ENCODE measurements at regions not wholly inside any gene's neighbourhood (a gene's known extent, or its start where the extent isn't known, plus 50 kb on each side); places are given as distances from the start of the nearest gene placed in this dataset.

GRCh38 chr18:60911504-60911903 is 421.7 kb upstream of the CDH20 start:
- CTCF ChIA-PET = no interaction called here
- intact Hi-C loops (cut with micrococcal nuclease) = no loop called here
- ATAC-seq (ENCODE audit: low read depth) = no peak
- no peak overlapping the region for H3K23ac ChIP-seq (ENCODE audit: low read depth, low read length)
- no peak overlapping the region for H3K9ac ChIP-seq (ENCODE audit: low read depth, low read length)
- no peak overlapping the region for H3K56ac ChIP-seq (ENCODE audit: extremely low read depth, insufficient read depth, low read length)
- H2BK15ac ChIP-seq (ENCODE audit: low read depth, low read length) = no peak overlapping the region
- H4K91ac ChIP-seq (ENCODE audit: insufficient read depth, low read depth, low read length) = no peak overlapping the region
- no peaks in the 10 kb centered on the region for H3K27me3 ChIP-seq (ENCODE audit: control insufficient read depth, insufficient read depth, low read length)
- no peak overlapping the region for H2BK5ac ChIP-seq (ENCODE audit: low read depth, low read length, poor library complexity, severe bottlenecking)
- H2BK120ac ChIP-seq (ENCODE audit: low read depth, low read length) = no peak overlapping the region
- H2BK20ac ChIP-seq (ENCODE audit: low read depth, low read length) = no peak overlapping the region
- no TSS peak for BruUV-seq (replicated peaks)
- POLR2A ChIA-PET (ENCODE audit: unreplicated experiment) = no interaction called here
- H3K4me3 ChIP-seq (ENCODE audit: insufficient read depth, low read depth, low read length) = no peak overlapping the region
- no peak overlapping the region for H3K4ac ChIP-seq (ENCODE audit: low read depth, low read length)
- H2AFZ ChIP-seq (replicated peaks; ENCODE audit: low read length, poor library complexity) = no peak overlapping the region
- no peak overlapping the region for H4K5ac ChIP-seq (ENCODE audit: low read depth, low read length)
- no peak overlapping the region for H3K14ac ChIP-seq (replicated peaks; ENCODE audit: low read depth, low read length)
- WGBS, 2 experiments (ENCODE audit: extremely low coverage in 2 of 2, insufficient read length in 1 of 2) = no CpG with 5 or more reads among the region's 2 CpGs
- TF ChIP-seq RAD21 (IDR thresholded peaks at IDR 0.05; ENCODE audit: low read length) (no peak), CTCF (conservative IDR thresholded peaks at IDR 0.05; ENCODE audit: low read depth, low read length) (no peak), FOS (IDR thresholded peaks at IDR 0.05; ENCODE audit: low read depth, low read length) (no peak), RCOR1 (IDR thresholded peaks at IDR 0.05; ENCODE audit: insufficient replicate concordance, low read length) (no peak), MXI1 (IDR thresholded peaks at IDR 0.05; ENCODE audit: borderline replicate concordance, low read depth, low read length) (no peak), USF2 (IDR thresholded peaks at IDR 0.05; ENCODE audit: low read depth, low read length) (no peak), POLR2A (IDR thresholded peaks at IDR 0.05; ENCODE audit: low read depth, low read length) (no peak), CEBPB (IDR thresholded peaks at IDR 0.05; ENCODE audit: low read depth, low read length) (no peak)
- no peaks in the 10 kb centered on the region for H3K79me1 ChIP-seq (ENCODE audit: low read depth in 1 of 2, low read length in 2 of 2)
- no peaks in the 10 kb centered on the region for H4K20me1 ChIP-seq (ENCODE audit: insufficient read depth, low read length)
- no peaks in the 10 kb centered on the region for H3K36me3 ChIP-seq (ENCODE audit: control insufficient read depth, insufficient read depth, low read length)
- no peak overlapping the region for H2AK5ac ChIP-seq (ENCODE audit: low read depth, low read length)
- H3K4me2 ChIP-seq (ENCODE audit: low read depth, low read length) = no peak overlapping the region
- dilution Hi-C loops (cut with HindIII; ENCODE audit: low sequenced_read_pairs, unreplicated experiment) = no loop called here
- H3K9me1 ChIP-seq (ENCODE audit: insufficient read depth, low read length) = no peaks in the 10 kb centered on the region
- no peak overlapping the region for H4K8ac ChIP-seq (ENCODE audit: low read depth in 2 of 2, low read length in 2 of 2)
- H3K18ac ChIP-seq (ENCODE audit: low read depth, low read length) = no peak overlapping the region
- in situ Hi-C loops (cut with MboI; ENCODE audit: low sequenced_read_pairs) = no loop called here
- H3K4me1 ChIP-seq (ENCODE audit: control insufficient read depth, insufficient read depth, low read length) = no peaks in the 10 kb centered on the region
- H2AK9ac ChIP-seq (replicated peaks; ENCODE audit: low read depth, low read length, poor library complexity) = no peak overlapping the region
- no peaks in the 10 kb centered on the region for H3K9me3 ChIP-seq (ENCODE audit: control insufficient read depth, insufficient read depth, low read length)
- DNase-seq = no peak
- H3K27ac ChIP-seq (ENCODE audit: insufficient read depth, low read length) = no peak overlapping the region

Measured in IMR-90 (cell line).